GM12892 (cell line): ENCODE measurements at regions not wholly inside any gene's neighbourhood (a gene's known extent, or its start where the extent isn't known, plus 50 kb on each side); places are given as distances from the start of the nearest gene placed in this dataset.

Experiments
- POLR2A ChIP-seq: IDR thresholded peaks from 2 replicates; pipeline ENCODE4 v1.6.1; 2011; ENCODE audit warnings: low read depth, low read length, control low read depth
- POLR2AphosphoS5 ChIP-seq: IDR thresholded peaks from 2 replicates; pipeline ENCODE4 v1.6.1; 2011; ENCODE audit warnings: low read depth, low read length, control low read depth

GRCh38 chr10:108064746-108065260 is 900.3 kb upstream of the SORCS1 start:
- TF ChIP-seq POLR2AphosphoS5: no peak
- no peak for TF ChIP-seq POLR2A
